ENCODE measurements at regions not wholly inside any gene's neighbourhood (a gene's known extent, or its start where the extent isn't known, plus 50 kb on each side); places are given as distances from the start of the nearest gene placed in this dataset.

DNA sequence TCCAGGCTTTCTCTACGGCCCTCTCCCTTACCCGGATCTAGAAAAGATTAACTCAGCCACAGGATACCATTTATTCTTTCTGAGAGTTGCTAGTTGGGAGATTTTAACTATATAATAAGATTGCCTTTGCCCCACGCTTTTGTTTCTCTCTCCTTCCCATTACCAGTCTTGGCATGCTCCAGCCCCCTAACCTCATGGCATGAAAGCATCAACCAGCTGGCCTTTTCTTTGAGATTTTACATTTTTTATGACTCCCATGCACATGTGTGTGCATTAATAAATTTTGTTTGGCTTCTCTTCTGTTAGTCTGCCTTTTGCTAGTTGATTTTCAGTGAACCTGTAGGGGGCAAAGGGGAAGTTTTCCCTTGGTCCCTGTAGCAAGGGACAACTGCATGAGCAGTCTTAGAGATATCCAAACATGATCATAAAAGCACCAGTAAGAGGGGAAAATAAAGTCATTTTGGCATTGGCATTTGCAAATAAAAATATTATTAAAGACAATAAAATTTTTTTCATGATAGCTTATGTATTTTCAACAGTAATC is 73.6 kb downstream of the OXSM start:
- H3K36me3 ChIP-seq (ENCODE audit: control insufficient read depth in 1 of 2, insufficient read depth in 2 of 2, low read length in 2 of 2): no peaks in the 10 kb centered on the region
- peaks cover 0 to 3% of the 10 kb centered on the region in 2 donors for H3K9me3 ChIP-seq (ENCODE audit: control insufficient read depth in 1 of 2, low read length in 2 of 2)
- no peak overlapping the region for H3K27ac ChIP-seq (ENCODE audit: low read length)
- H3K4me3 ChIP-seq (ENCODE audit: low read depth in 1 of 2, low read length in 2 of 2): no peak overlapping the region
- no peaks in the 10 kb centered on the region for H3K4me1 ChIP-seq (ENCODE audit: control insufficient read depth in 1 of 2, insufficient read depth in 2 of 2, low read length in 2 of 2)
- no peaks in the 10 kb centered on the region for H3K27me3 ChIP-seq (ENCODE audit: low read depth, low read length)

DNA sequence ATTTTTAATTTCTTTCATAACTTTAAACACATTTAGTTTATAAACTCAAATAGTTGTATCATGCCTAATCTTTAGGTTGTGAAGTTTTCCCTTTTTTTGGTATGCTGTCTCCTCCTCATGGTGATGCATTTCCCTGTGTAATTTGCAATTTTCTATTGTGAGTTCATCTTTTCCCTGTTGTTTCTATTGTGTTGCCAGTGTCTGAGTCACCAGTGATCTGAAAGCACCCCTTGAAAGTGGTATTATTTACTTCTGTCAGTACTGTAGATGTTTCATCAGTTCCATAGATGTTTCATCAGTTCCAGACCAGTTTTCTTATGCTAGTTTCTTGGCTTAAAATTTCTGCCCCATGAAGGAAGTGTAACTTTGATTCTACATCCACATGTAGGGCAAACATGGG is 80.6 kb downstream of the OXSM start:
- no peaks in the 10 kb centered on the region for H3K36me3 ChIP-seq (ENCODE audit: control insufficient read depth in 1 of 2, insufficient read depth in 2 of 2, low read length in 2 of 2)
- H3K4me3 ChIP-seq (ENCODE audit: low read depth in 1 of 2, low read length in 2 of 2): no peak overlapping the region
- no peaks in the 10 kb centered on the region for H3K27me3 ChIP-seq (ENCODE audit: low read depth, low read length)
- H3K4me1 ChIP-seq (ENCODE audit: control insufficient read depth in 1 of 2, insufficient read depth in 2 of 2, low read length in 2 of 2): no peaks in the 10 kb centered on the region
- no peak overlapping the region for H3K27ac ChIP-seq (ENCODE audit: low read length)
- no peaks in the 10 kb centered on the region for H3K9me3 ChIP-seq (ENCODE audit: control insufficient read depth in 1 of 2, low read length in 2 of 2)

DNA sequence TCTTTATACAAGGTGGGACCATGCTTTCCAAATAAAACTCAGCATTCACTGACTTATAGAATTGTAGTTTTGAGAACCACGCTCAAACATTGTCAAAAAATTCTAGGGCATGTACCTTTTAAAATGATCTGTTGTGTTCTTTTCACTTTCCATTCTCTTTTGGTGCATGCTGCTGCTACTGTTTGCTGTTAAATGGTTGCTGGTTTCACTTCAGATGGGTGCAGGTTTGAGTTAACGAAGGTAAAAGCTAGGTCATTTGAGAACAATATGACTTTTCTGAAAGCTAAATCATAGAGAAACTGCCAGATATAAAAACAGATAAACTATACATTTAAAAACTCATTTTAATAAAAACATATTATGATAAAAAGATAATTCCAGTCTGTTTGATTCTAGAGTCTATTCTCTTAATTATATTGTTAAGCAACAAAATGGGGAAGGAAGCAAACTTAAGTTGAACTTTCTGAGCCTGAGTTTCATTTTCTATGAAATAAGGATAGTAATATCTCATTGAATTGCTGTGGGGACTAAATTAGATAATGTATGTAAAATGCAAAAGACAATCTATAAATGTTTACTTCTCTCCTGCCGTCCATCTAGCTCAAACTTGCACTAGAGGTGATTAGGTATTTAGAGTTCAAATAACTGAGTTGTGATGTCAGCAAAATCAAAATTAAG is 82.4 kb downstream of the OXSM start:
- H3K4me3 ChIP-seq (ENCODE audit: low read depth in 1 of 2, low read length in 2 of 2): no peak overlapping the region

GRCh38 chr3:25883492-25883891 is 93.6 kb downstream of the OXSM start:
- Histone ChIP-seq H3K9me3 (ENCODE audit: control insufficient read depth in 1 of 2, low read length in 2 of 2) (no peaks in the 10 kb centered on the region), H3K4me3 (ENCODE audit: low read depth in 1 of 2, low read length in 2 of 2) (no peak overlapping the region), H3K4me1 (ENCODE audit: control insufficient read depth in 1 of 2, insufficient read depth in 2 of 2, low read length in 2 of 2) (no peaks in the 10 kb centered on the region), H3K27me3 (ENCODE audit: low read depth, low read length) (no peaks in the 10 kb centered on the region), H3K27ac (ENCODE audit: low read length) (no peak overlapping the region), H3K36me3 (ENCODE audit: control insufficient read depth in 1 of 2, insufficient read depth in 2 of 2, low read length in 2 of 2) (no peaks in the 10 kb centered on the region)

More for the DNA sequence above, 82.4 kb downstream of the OXSM start:
- no peaks in the 10 kb centered on the region for H3K4me1 ChIP-seq (ENCODE audit: control insufficient read depth in 1 of 2, insufficient read depth in 2 of 2, low read length in 2 of 2)
- no peaks in the 10 kb centered on the region for H3K36me3 ChIP-seq (ENCODE audit: control insufficient read depth in 1 of 2, insufficient read depth in 2 of 2, low read length in 2 of 2)
- no peaks in the 10 kb centered on the region for H3K9me3 ChIP-seq (ENCODE audit: control insufficient read depth in 1 of 2, low read length in 2 of 2)
- no peaks in the 10 kb centered on the region for H3K27me3 ChIP-seq (ENCODE audit: low read depth, low read length)
- H3K27ac ChIP-seq (ENCODE audit: low read length): no peak overlapping the region

- Histone ChIP-seq H3K36me3 (ENCODE audit: control insufficient read depth in 1 of 2, insufficient read depth in 2 of 2, low read length in 2 of 2) (no peaks in the 10 kb centered on the region), H3K4me3 (ENCODE audit: low read depth in 1 of 2, low read length in 2 of 2) (no peak overlapping the region), H3K9me3 (ENCODE audit: control insufficient read depth in 1 of 2, low read length in 2 of 2) (no peaks in the 10 kb centered on the region), H3K27ac (ENCODE audit: low read length) (no peak overlapping the region), H3K27me3 (ENCODE audit: low read depth, low read length) (no peaks in the 10 kb centered on the region), H3K4me1 (ENCODE audit: control insufficient read depth in 1 of 2, insufficient read depth in 2 of 2, low read length in 2 of 2) (no peaks in the 10 kb centered on the region)
These were observed 95.1 kb downstream of the OXSM start for GRCh38 chr3:25884981-25885380.

- H3K4me3 ChIP-seq (ENCODE audit: low read depth in 1 of 2, low read length in 2 of 2): no peak overlapping the region
- no peaks in the 10 kb centered on the region for H3K9me3 ChIP-seq (ENCODE audit: control insufficient read depth in 1 of 2, low read length in 2 of 2)
- H3K4me1 ChIP-seq (ENCODE audit: control insufficient read depth in 1 of 2, insufficient read depth in 2 of 2, low read length in 2 of 2): no peaks in the 10 kb centered on the region
- H3K27ac ChIP-seq (ENCODE audit: low read length): no peak overlapping the region
- no peaks in the 10 kb centered on the region for H3K27me3 ChIP-seq (ENCODE audit: low read depth, low read length)
- H3K36me3 ChIP-seq (ENCODE audit: control insufficient read depth in 1 of 2, insufficient read depth in 2 of 2, low read length in 2 of 2): no peaks in the 10 kb centered on the region
These were observed 95.7 kb downstream of the OXSM start for GRCh38 chr3:25885544-25885943.

DNA sequence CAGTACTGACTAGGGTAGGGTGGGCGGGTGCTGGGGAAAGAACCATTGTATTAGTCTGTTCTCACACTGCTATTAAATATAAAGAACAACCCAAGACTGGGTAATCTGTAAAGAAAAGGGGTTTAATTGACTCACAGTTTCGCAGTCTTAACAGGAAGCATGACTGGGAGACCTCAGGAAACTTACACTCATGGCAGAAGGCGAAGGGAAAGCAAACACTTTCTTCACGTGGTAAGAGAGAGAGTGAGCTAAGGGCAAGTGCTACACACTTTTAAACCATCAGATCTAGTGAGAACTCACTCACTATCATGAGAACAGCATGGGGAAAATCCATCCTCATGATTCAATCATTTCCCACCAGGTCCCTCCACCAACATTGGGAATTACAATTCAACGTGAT is 98.0 kb downstream of the OXSM start:
- Histone ChIP-seq H3K27me3 (ENCODE audit: low read depth, low read length) (no peaks in the 10 kb centered on the region), H3K27ac (ENCODE audit: low read length) (no peak overlapping the region), H3K9me3 (ENCODE audit: control insufficient read depth in 1 of 2, low read length in 2 of 2) (no peaks in the 10 kb centered on the region), H3K36me3 (ENCODE audit: control insufficient read depth in 1 of 2, insufficient read depth in 2 of 2, low read length in 2 of 2) (no peaks in the 10 kb centered on the region), H3K4me3 (ENCODE audit: low read depth in 1 of 2, low read length in 2 of 2) (no peak overlapping the region), H3K4me1 (ENCODE audit: control insufficient read depth in 1 of 2, insufficient read depth in 2 of 2, low read length in 2 of 2) (no peaks in the 10 kb centered on the region)

- Histone ChIP-seq H3K36me3 (ENCODE audit: control insufficient read depth in 1 of 2, insufficient read depth in 2 of 2, low read length in 2 of 2) (no peaks in the 10 kb centered on the region), H3K4me3 (ENCODE audit: low read depth in 1 of 2, low read length in 2 of 2) (no peak overlapping the region), H3K27ac (ENCODE audit: low read length) (no peak overlapping the region), H3K27me3 (ENCODE audit: low read depth, low read length) (no peaks in the 10 kb centered on the region), H3K9me3 (ENCODE audit: control insufficient read depth in 1 of 2, low read length in 2 of 2) (no peaks in the 10 kb centered on the region), H3K4me1 (ENCODE audit: control insufficient read depth in 1 of 2, insufficient read depth in 2 of 2, low read length in 2 of 2) (no peaks in the 10 kb centered on the region)
These were observed 99.1 kb downstream of the OXSM start for GRCh38 chr3:25888892-25889524.

DNA sequence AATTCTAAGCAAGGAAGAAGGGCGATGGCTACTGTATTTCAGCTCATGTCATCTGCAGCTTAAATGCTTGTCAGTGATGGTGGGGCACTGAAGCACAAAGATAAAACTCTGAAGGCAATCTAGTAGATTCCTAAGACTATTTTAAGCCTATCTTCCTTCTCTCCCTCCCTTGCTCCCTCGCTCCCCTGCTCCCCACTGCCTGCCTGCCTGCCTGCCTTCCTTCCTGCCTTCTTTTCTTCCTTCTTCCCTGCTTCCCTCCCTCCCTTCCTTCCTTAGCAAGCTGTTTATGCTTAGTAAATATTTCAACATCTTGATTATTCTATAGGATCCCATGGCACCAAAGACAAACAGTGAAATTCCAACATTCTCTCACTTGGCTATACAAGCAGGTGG is 99.6 kb downstream of the OXSM start:
- H3K4me3 ChIP-seq (ENCODE audit: low read depth in 1 of 2, low read length in 2 of 2): no peak overlapping the region
- H3K4me1 ChIP-seq (ENCODE audit: control insufficient read depth in 1 of 2, insufficient read depth in 2 of 2, low read length in 2 of 2): no peaks in the 10 kb centered on the region
- H3K9me3 ChIP-seq (ENCODE audit: control insufficient read depth in 1 of 2, low read length in 2 of 2): no peaks in the 10 kb centered on the region
- H3K27me3 ChIP-seq (ENCODE audit: low read depth, low read length): no peaks in the 10 kb centered on the region
- no peaks in the 10 kb centered on the region for H3K36me3 ChIP-seq (ENCODE audit: control insufficient read depth in 1 of 2, insufficient read depth in 2 of 2, low read length in 2 of 2)
- H3K27ac ChIP-seq (ENCODE audit: low read length): no peak overlapping the region

- H3K27ac ChIP-seq (ENCODE audit: low read length): no peak overlapping the region
These were observed 104.2 kb downstream of the OXSM start for GRCh38 chr3:25894101-25894500.

GRCh38 chr3:25895031-25895430 is 105.1 kb downstream of the OXSM start:
- no peaks in the 10 kb centered on the region for H3K27me3 ChIP-seq (ENCODE audit: low read depth, low read length)
- H3K36me3 ChIP-seq (ENCODE audit: control insufficient read depth in 1 of 2, insufficient read depth in 2 of 2, low read length in 2 of 2): no peaks in the 10 kb centered on the region
- H3K27ac ChIP-seq (ENCODE audit: low read length): no peak overlapping the region
- H3K4me1 ChIP-seq (ENCODE audit: control insufficient read depth in 1 of 2, insufficient read depth in 2 of 2, low read length in 2 of 2): no peaks in the 10 kb centered on the region
- H3K4me3 ChIP-seq (ENCODE audit: low read depth in 1 of 2, low read length in 2 of 2): no peak overlapping the region
- no peaks in the 10 kb centered on the region for H3K9me3 ChIP-seq (ENCODE audit: control insufficient read depth in 1 of 2, low read length in 2 of 2)

More at GRCh38 chr3:25894101-25894500, 104.2 kb downstream of the OXSM start:
- H3K4me1 ChIP-seq (ENCODE audit: control insufficient read depth in 1 of 2, insufficient read depth in 2 of 2, low read length in 2 of 2): no peaks in the 10 kb centered on the region
- no peaks in the 10 kb centered on the region for H3K27me3 ChIP-seq (ENCODE audit: low read depth, low read length)
- H3K36me3 ChIP-seq (ENCODE audit: control insufficient read depth in 1 of 2, insufficient read depth in 2 of 2, low read length in 2 of 2): no peaks in the 10 kb centered on the region
- H3K4me3 ChIP-seq (ENCODE audit: low read depth in 1 of 2, low read length in 2 of 2): no peak overlapping the region
- no peaks in the 10 kb centered on the region for H3K9me3 ChIP-seq (ENCODE audit: control insufficient read depth in 1 of 2, low read length in 2 of 2)

All from muscle layer of duodenum (tissue), 2 donors.